Peyer's patch (tissue), 4 donors: ENCODE measurements at regions not wholly inside any gene's neighbourhood (a gene's known extent, or its start where the extent isn't known, plus 50 kb on each side); places are given as distances from the start of the nearest gene placed in this dataset.

ENCODE experiments used
- DNase-seq, 3 donors: peaks; one replicate each; pipeline ENCODE4 v3.0.0-alpha.2; 2017 to 2019
- H3K27ac ChIP-seq, 4 donors: fragments of 200-600 bp; sonication (generic); one replicate each; pipeline ENCODE4 v1.5.1; 2016 to 2019
- H3K27me3 ChIP-seq, 2 donors: fragments of 200-600 bp; sonication (generic); one replicate each; pipeline ENCODE4 v1.5.1; 2019
- H3K36me3 ChIP-seq, 3 donors: fragments of 200-600 bp; sonication (generic); one replicate each; pipeline ENCODE4 v1.5.1; 2016 to 2019
- H3K4me1 ChIP-seq, 4 donors: fragments of 200-600 bp; sonication (generic); one replicate each; pipeline ENCODE4 v1.5.1; 2016 to 2019
- H3K4me3 ChIP-seq, 4 donors: fragments of 200-600 bp; sonication (generic); 1 replicate in 3 of 4; 2 replicates in 1 of 4; pipeline ENCODE4 v1.5.1; 2016 to 2019; ENCODE audit warnings: mild to moderate bottlenecking in 1 of 4
- H3K9me3 ChIP-seq, 4 donors: fragments of 200-600 bp; sonication (generic); one replicate each; pipeline ENCODE4 v1.5.1; 2016 to 2019; ENCODE audit warnings: mild to moderate bottlenecking in 1 of 4
- CTCF ChIP-seq, 6 experiments: fragments of 450-650 bp in 4 of 6; fragments of 200-600 bp in 2 of 6; sonication (generic) in 1 of 6; IDR thresholded peaks; one replicate each; pipeline ENCODE4 v1.5.1; 2017 to 2019; ENCODE audit warnings: antibody characterized with exemption in 6 of 6, mild to moderate bottlenecking in 3 of 6, moderate library complexity in 1 of 6
- POLR2A ChIP-seq, 2 donors: fragments of 450-650 bp; IDR thresholded peaks; one replicate each; pipeline ENCODE4 v1.5.1; 2017; ENCODE audit warnings: antibody characterized with exemption in 2 of 2, mild to moderate bottlenecking in 2 of 2, moderate library complexity in 2 of 2

- Histone ChIP-seq H3K9me3 (no peaks in the 10 kb centered on the region), H3K4me1 (peaks cover 0 to 31% (median 0%) of the 10 kb centered on the region in 4 donors), H3K27ac (peak overlapping the region; percentile 71 to 83 (median 78)), H3K36me3 (no peaks in the 10 kb centered on the region), H3K27me3 (no peaks in the 10 kb centered on the region), H3K4me3 (no peak overlapping the region)
- peak in 2 of 3 donors; percentile 58 to 71 for DNase-seq
- TF ChIP-seq CTCF (IDR thresholded peaks at IDR 0.05) (no peak), POLR2A (IDR thresholded peaks at IDR 0.05) (no peak)
Observed at GRCh38 chr2:181305301-181306123, 151.7 kb upstream of the ITGA4 start.

- Histone ChIP-seq H3K9me3 (no peaks in the 10 kb centered on the region), H3K27ac (peak overlapping the region; percentile 71 to 83 (median 76)), H3K27me3 (no peaks in the 10 kb centered on the region), H3K4me1 (peaks cover 0 to 31% (median 0%) of the 10 kb centered on the region in 4 donors), H3K4me3 (no peak overlapping the region), H3K36me3 (no peaks in the 10 kb centered on the region)
- TF ChIP-seq CTCF (IDR thresholded peaks at IDR 0.05) (no peak), POLR2A (IDR thresholded peaks at IDR 0.05) (no peak)
- no peak for DNase-seq
Observed at GRCh38 chr2:181306785-181307184, 150.4 kb upstream of the ITGA4 start.

GRCh38 chr2:181307203-181307991 is 149.8 kb upstream of the ITGA4 start:
- DNase-seq, result no peak
- peaks cover 0 to 31% (median 0%) of the 10 kb centered on the region in 4 donors for H3K4me1 ChIP-seq
- H3K4me3 ChIP-seq, result no peak overlapping the region
- no peaks in the 10 kb centered on the region for H3K36me3 ChIP-seq
- no peaks in the 10 kb centered on the region for H3K9me3 ChIP-seq
- H3K27ac ChIP-seq, result peak overlapping the region; percentile 71 to 83 (median 76)
- no peaks in the 10 kb centered on the region for H3K27me3 ChIP-seq
- no peak for TF ChIP-seq CTCF (IDR thresholded peaks at IDR 0.05)
- no peak for TF ChIP-seq POLR2A (IDR thresholded peaks at IDR 0.05)

DNA sequence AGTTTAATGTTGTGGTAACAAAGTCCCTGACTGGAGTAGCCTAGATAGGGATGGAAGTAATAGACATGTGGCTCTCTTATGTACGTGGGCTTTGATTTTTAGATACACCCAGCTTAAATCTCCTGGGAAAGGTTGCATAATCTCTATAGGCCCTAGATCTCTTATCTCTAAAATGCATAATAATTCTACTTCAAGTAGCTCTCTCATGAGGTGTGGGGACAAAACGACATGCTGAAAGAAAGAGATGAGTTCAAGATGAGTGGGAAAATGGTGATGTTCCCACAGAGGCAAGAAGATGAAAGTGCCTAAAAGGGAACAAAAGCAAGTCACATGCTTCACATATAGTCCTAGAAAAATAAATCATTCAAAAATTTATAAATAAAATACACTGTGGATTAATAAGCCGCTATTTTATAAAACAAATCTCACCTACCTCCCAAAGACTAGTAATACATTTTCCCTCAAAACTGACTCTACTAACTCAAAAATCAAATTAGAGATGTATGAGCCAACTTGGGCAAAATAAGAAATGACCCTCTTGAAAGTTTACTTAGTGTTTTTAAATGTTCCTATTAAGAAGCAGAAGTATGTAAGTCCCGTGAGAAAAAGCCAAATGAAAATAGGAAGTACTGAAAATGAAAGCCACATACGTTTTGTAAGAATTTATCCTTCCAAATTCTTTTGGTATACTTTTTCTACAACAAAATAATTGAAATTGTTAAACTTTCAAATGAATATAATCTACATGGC is 148.2 kb upstream of the ITGA4 start:
- Histone ChIP-seq H3K36me3 (no peaks in the 10 kb centered on the region), H3K4me3 (peak overlapping the region in 1 of 4 donors; percentile 4), H3K9me3 (no peaks in the 10 kb centered on the region), H3K27ac (peak overlapping the region; percentile 71 to 83 (median 76)), H3K4me1 (peaks cover 0 to 31% (median 0%) of the 10 kb centered on the region in 4 donors), H3K27me3 (no peaks in the 10 kb centered on the region)
- no peak for DNase-seq
- TF ChIP-seq CTCF (IDR thresholded peaks at IDR 0.05) (no peak), POLR2A (IDR thresholded peaks at IDR 0.05) (no peak)

DNA sequence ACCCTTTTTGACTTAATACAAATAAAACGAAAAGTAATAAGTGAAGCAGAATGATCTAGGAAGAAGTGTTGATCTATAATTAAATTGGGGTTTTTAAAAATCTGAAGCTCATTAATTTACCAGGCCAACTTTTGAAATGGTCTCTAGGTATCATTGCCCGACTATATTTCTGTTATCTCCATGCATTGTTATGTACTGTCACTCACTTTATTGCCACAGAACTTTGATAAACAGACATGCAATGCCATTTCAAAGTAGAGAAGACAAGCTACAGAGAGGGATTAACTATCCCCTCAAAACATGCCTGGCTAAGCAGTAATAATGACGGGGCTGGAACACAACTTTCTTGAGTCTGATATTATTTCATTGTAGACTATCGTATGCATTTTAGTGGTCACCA is 147.6 kb upstream of the ITGA4 start:
- Histone ChIP-seq H3K4me3 (peak overlapping the region in 1 of 4 donors; percentile 4), H3K27ac (peak overlapping the region; percentile 71 to 83 (median 76)), H3K27me3 (no peaks in the 10 kb centered on the region), H3K9me3 (no peaks in the 10 kb centered on the region), H3K4me1 (peaks cover 0 to 31% (median 0%) of the 10 kb centered on the region in 4 donors), H3K36me3 (no peaks in the 10 kb centered on the region)
- TF ChIP-seq CTCF (IDR thresholded peaks at IDR 0.05) (no peak), POLR2A (IDR thresholded peaks at IDR 0.05) (no peak)
- no peak for DNase-seq
